ENCODE measurements at regions not wholly inside any gene's neighbourhood (a gene's known extent, or its start where the extent isn't known, plus 50 kb on each side); places are given as distances from the start of the nearest gene placed in this dataset.

DNA sequence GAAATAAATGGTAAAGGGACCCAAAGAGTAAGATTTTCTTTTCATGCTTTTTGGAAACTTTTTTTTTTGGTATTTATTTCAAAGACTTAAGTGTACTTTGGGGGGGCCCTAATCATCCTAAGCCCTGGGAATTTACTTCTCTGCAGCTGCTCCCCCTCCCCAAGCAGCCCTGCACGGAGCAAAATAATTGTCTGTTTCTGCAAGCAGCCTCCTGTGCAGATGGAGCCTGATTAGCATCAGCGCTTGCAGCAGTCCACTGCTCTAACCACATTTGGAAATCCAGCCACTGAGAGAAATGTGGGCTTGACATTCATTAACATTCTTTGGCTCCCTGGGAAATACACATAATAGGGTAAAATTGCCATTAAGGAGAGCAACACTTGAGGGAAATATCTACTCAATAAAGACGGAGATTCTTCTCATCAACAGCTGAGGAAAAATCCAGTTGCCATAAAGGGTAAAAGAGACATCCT, 309.2 kb upstream of the MAP3K7 start:
- TF ChIP-seq, protein P1, sequence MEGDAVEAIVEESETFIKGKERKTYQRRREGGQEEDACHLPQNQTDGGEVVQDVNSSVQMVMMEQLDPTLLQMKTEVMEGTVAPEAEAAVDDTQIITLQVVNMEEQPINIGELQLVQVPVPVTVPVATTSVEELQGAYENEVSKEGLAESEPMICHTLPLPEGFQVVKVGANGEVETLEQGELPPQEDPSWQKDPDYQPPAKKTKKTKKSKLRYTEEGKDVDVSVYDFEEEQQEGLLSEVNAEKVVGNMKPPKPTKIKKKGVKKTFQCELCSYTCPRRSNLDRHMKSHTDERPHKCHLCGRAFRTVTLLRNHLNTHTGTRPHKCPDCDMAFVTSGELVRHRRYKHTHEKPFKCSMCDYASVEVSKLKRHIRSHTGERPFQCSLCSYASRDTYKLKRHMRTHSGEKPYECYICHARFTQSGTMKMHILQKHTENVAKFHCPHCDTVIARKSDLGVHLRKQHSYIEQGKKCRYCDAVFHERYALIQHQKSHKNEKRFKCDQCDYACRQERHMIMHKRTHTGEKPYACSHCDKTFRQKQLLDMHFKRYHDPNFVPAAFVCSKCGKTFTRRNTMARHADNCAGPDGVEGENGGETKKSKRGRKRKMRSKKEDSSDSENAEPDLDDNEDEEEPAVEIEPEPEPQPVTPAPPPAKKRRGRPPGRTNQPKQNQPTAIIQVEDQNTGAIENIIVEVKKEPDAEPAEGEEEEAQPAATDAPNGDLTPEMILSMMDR (conservative IDR thresholded peaks at IDR 0.05; ENCODE audit: low read depth, low read length) = no peak
- TF ChIP-seq EZH2 (IDR thresholded peaks at IDR 0.05; ENCODE audit: borderline replicate concordance, low read depth, low read length, poor library complexity, severe bottlenecking) = no peak

All from A673 (cell line).